Activated CD8-positive, alpha-beta memory T cell treated with anti-CD3 and anti-CD28 coated beads for 48 hours (primary cell): ENCODE measurements at regions not wholly inside any gene's neighbourhood (a gene's known extent, or its start where the extent isn't known, plus 50 kb on each side); places are given as distances from the start of the nearest gene placed in this dataset.

Source experiments
- DNase-seq, 3 experiments: peaks; one replicate each; pipeline ENCODE4 v3.0.0-alpha.2; 2020; ENCODE audit warnings: low read depth in 2 of 3, low spot score in 2 of 3

DNA sequence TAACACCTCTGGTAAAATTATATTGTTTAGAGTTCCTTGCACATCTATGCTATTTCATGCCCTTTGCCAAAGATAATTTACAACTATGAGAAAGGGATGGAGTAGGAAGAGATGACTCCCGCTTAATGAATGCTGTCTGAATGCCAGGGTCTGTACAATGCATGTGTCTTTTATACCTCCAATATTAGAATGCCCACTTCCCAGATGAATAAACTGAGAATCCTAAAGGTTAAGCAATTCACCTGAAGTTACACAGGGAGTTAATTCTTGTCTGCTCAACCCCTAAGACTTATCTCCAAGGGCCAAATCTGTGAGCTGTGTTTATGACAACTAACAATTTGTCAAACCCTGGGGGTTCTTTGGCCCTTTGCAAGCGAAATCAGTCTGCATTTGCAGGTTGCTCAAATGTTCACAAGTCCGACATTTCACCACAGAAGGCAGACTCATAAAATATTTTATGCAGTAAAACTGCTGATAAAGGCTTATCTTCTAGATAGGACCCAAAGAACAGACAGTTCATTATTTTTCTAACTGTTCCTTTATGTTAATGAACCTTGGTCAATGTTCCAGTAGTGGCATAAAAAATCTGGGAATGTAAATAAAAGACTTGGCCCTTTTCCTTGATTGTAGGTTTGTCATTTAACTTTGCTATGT is 50.2 kb upstream of the ATP1A1 start:
- DNase-seq = no peak
